GM10266 (cell line): ENCODE measurements at regions not wholly inside any gene's neighbourhood (a gene's known extent, or its start where the extent isn't known, plus 50 kb on each side); places are given as distances from the start of the nearest gene placed in this dataset.

ENCODE experiments used
- DNase-seq: peaks from one replicate; pipeline ENCODE4 v3.0.0; 2012; ENCODE audit errors: extremely low spot score
- TF ChIP-seq, protein P1 (sequence below): IDR thresholded peaks from 2 replicates; pipeline ENCODE4 v1.5.1; 2012; ENCODE audit warnings: mild to moderate bottlenecking, low read depth; ENCODE audit not compliant: control insufficient read depth, insufficient read depth; ENCODE audit errors: missing control alignments

DNA sequence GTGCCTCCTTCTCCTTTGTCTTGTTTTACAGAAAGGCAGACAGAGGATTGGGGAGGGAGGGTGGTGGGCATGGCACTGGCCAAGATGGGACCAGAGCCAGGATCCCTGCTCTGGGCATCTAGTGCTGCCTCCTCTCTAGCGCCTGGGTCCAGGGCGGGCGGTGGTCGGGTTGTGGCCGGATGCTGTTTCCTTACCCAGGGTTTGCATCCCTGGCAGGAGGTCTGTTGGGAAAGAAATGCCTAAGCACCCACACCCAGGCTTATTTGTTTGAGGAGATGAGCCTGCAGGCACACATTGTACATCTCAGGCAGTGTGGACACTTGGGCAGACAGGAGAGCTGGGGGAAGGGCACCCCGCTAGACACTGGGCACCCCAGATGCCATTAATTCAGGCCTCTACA, 102.3 kb upstream of the PCBD1 start:
- no peak for DNase-seq
- TF ChIP-seq, protein P1, sequence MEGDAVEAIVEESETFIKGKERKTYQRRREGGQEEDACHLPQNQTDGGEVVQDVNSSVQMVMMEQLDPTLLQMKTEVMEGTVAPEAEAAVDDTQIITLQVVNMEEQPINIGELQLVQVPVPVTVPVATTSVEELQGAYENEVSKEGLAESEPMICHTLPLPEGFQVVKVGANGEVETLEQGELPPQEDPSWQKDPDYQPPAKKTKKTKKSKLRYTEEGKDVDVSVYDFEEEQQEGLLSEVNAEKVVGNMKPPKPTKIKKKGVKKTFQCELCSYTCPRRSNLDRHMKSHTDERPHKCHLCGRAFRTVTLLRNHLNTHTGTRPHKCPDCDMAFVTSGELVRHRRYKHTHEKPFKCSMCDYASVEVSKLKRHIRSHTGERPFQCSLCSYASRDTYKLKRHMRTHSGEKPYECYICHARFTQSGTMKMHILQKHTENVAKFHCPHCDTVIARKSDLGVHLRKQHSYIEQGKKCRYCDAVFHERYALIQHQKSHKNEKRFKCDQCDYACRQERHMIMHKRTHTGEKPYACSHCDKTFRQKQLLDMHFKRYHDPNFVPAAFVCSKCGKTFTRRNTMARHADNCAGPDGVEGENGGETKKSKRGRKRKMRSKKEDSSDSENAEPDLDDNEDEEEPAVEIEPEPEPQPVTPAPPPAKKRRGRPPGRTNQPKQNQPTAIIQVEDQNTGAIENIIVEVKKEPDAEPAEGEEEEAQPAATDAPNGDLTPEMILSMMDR: no peak

GRCh38 chr10:70991140-70992124, 103.1 kb upstream of the PCBD1 start:
- TF ChIP-seq, protein P1: no peak
- DNase-seq: no peak

GRCh38 chr10:70992436-70992835, 104.1 kb upstream of the PCBD1 start:
- TF ChIP-seq, protein P1: no peak
- no peak for DNase-seq

DNA sequence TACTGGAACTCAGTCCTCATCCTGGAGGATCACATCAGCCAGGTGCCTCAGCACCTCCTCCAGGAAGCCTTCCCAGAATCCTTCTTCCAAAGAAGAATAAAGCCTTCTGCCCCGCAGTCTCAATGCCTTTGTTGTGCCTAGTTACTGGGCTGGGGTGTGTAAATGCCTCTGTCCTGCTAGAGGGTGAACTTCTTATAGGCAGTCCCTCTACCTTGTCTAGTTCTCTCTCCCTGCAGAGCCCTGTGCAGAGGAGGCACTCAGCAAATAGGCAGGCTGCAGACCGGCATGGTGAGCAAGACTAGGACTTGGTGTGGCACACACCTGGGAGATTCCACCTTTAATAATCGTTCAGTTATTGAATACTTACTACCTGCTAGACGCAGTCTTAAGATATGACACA, 104.7 kb upstream of the PCBD1 start:
- TF ChIP-seq, protein P1: no peak
- no peak for DNase-seq

GRCh38 chr10:70996549-70996948, 108.2 kb upstream of the PCBD1 start:
- TF ChIP-seq, protein P1: no peak
- DNase-seq: no peak

DNA sequence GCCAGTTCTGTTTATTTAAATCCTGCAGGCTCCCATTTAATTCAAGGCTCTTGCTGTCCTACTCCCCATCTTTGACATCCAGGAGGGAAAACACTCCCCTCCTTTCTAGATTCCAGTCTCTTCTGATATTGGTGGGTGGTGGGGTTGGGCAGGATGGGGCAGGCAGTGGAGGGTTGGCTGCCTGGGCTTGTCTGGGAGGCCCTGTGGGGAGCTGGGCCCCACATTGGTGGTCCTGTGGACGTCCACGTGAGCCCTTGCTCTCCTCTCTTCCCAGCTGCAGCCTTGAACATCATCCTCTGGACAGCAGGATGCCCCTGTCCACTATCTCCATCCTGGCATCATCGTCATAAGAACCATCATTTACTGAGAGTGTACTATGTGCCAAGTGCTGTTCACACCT, 108.9 kb upstream of the PCBD1 start:
- no peak for DNase-seq
- TF ChIP-seq, protein P1: no peak

GRCh38 chr10:70998086-70998485, 109.7 kb upstream of the PCBD1 start:
- DNase-seq: no peak
- TF ChIP-seq, protein P1: no peak
